Astrocyte of the spinal cord (primary cell): ENCODE measurements at regions not wholly inside any gene's neighbourhood (a gene's known extent, or its start where the extent isn't known, plus 50 kb on each side); places are given as distances from the start of the nearest gene placed in this dataset.

Source experiments
- DNase-seq: peaks from one replicate; pipeline ENCODE4 v3.0.0; 2011; ENCODE audit warnings: low read depth, low spot score
- H3K4me3 ChIP-seq: 2 replicates; pipeline ENCODE4 v1.5.1; 2011; ENCODE audit warnings: low read depth, mild to moderate bottlenecking, low read length, moderate library complexity
- CTCF ChIP-seq: IDR thresholded peaks from 2 replicates; pipeline ENCODE4 v1.5.1; 2012; ENCODE audit warnings: low read depth, mild to moderate bottlenecking, low read length, inconsistent platforms
- in situ Hi-C: cut with HindIII; loops from 2 replicates; pipeline ENCODE4 v1.10.0; 2017; ENCODE audit warnings: low sequenced_read_pairs

GRCh38 chr3:104458657-104459056 is 908.1 kb upstream of the ALCAM start:
- DNase-seq = no peak
- no peak overlapping the region for H3K4me3 ChIP-seq
- no peak for TF ChIP-seq CTCF
- in situ Hi-C loops = no loop called here

DNA sequence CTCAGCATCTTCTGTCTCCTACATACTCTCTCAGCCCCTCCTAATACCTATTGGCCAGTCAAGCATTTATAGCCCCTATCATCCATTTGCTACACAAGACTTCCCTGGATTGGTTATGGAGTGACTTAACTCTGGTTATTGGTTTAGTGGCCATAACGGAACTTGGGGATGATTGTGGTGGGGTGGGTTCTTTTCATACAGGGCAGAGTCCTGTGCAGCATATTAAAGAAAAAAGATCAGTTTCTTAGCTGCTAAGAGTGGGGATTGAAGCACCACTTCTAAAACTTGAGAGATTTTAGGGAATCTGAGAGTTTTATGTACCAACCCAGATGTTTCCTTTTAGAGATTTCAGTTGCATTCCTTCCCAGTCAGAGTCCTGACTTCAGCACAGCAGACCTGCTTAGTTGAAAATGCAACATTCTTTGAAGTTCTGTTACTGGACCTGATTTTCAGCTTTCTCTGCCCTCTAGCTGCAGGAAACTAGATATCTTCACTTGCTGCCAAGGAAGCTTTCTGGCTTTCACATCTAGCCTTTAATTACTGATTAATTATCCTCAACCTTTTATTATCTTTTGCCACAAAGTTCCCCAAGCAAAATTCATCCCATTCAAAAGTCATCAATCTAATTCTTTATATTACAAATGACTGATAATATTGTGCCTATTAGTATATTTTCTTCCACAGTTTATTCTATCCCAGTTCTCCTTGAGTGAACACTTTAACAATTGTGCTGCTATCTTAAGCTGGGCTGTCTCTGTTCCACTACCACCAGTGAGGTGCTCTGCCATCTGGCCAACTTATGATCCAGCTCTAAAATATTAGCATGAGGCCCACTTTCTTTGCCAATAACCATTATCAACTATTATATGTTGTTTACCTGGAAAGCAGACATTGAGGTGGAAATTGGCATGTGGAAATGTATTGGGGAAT is 906.0 kb upstream of the ALCAM start:
- peak; percentile 64 for TF ChIP-seq CTCF
- H3K4me3 ChIP-seq = no peak overlapping the region
- peak; percentile 83 for DNase-seq
- in situ Hi-C loops = no loop called here

- in situ Hi-C loops = no loop called here
- TF ChIP-seq CTCF = no peak
- no peak overlapping the region for H3K4me3 ChIP-seq
- DNase-seq = no peak
Measured at GRCh38 chr3:104461431-104461830, 905.3 kb upstream of the ALCAM start.

DNA sequence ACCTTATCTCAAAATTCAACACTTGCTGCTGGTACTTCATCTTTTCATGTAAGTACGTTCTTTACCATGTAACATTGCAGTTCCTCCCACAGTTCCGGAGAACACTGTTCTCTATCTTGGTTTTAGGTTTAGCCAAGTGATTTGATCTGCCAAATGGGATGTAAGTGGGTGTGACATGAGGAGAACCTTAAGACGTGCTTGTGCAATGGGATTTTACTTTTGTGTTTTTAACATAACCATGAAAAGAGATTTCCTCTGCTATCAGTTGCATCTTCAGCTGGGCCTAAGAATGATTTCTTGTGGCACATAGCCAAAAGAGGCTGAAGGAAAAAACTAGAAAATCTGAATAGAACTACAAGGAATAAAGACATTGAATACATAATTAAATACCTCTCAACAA is 894.5 kb upstream of the ALCAM start:
- DNase-seq = no peak
- no peak overlapping the region for H3K4me3 ChIP-seq
- in situ Hi-C loops = no loop called here
- TF ChIP-seq CTCF = no peak

GRCh38 chr3:104474011-104474410 is 892.7 kb upstream of the ALCAM start:
- in situ Hi-C loops = no loop called here
- no peak for DNase-seq
- H3K4me3 ChIP-seq = no peak overlapping the region
- TF ChIP-seq CTCF = no peak

DNA sequence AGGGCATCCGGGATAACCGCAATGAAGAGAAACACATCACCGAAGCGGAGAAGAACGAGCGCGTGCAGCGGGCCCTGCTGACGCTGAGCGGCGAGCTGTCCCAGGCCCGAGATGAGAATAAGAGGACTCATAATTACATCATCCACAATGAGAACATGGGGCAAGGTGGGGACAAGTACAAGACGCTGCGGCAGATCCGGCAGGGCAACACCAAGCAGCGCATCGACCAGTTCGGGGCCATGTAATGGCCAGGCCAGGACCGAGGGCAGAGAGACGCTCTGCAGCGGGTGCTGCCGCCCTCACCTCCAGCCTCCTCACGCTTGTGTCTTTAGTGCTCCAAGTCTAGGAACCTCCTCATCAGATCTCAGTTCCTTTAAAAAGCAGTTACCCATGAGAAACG is 863.7 kb upstream of the ALCAM start:
- H3K4me3 ChIP-seq = no peak overlapping the region
- in situ Hi-C loops = no loop called here
- no peak for TF ChIP-seq CTCF
- DNase-seq = no peak
